Effector CD4-positive, alpha-beta T cell (primary cell): ENCODE measurements at regions not wholly inside any gene's neighbourhood (a gene's known extent, or its start where the extent isn't known, plus 50 kb on each side); places are given as distances from the start of the nearest gene placed in this dataset.
"Not testable (repeated sequence)": the region's sequence is repeated elsewhere in the genome, so short reads cannot be mapped to it uniquely, and the experiment has no call there.

Source experiments
- DNase-seq: peaks from one replicate; pipeline ENCODE4 v3.0.0-alpha.2; 2020

DNA sequence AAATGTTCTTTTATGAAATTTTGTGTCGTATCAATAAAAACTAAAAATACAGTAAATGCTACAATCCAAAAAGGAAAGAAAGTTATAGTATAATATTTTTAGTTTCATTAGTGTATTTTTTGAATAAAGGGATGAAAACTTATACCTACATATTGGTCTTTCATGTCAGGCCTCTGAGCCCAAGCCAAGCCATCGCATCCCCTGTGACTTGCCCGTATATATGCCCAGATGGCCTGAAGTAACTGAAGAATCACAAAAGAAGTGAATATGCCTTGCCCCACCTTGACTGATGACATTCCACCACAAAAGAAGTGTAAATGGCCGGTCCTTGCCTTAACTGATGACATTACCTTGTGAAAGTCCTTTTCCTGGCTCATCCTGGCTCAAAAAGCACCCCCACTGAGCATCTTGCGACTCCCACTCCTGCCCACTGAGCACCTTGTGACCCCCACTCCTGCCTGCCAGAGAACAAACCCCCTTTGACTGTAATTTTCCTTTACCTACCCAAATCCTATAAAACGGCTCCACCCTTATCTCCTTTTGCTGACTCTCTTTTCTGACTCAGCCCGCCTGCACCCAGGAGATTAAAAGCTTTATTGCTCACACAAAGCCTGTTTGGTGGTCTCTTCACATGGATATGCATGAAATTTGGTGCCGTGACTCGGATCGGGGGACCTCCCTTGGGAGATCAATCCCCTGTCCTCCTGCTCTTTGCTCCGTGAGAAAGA lies 108.2 kb upstream of the PELI1 start:
- DNase-seq, result not testable (repeated sequence)

DNA sequence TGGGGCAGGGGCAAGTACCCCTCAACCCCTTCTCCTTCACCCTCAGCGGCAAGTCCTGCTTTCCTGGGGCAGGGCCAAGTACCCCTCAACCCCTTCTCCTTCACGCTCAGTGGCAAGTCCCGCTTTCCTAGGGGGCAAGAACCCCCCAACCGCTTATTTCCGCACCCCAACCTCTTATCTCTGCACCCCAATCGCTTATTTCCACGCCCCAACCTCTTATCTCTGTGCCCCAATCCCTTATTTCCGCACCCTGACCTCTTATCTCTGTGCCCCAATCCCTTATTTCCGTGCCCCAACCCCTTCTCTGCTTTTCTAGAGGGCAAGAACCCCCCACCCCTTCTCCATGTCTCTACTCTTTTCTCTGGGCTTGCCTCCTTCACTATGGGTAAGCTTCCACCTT lies 109.2 kb upstream of the PELI1 start:
- DNase-seq, result not testable (repeated sequence)

DNA sequence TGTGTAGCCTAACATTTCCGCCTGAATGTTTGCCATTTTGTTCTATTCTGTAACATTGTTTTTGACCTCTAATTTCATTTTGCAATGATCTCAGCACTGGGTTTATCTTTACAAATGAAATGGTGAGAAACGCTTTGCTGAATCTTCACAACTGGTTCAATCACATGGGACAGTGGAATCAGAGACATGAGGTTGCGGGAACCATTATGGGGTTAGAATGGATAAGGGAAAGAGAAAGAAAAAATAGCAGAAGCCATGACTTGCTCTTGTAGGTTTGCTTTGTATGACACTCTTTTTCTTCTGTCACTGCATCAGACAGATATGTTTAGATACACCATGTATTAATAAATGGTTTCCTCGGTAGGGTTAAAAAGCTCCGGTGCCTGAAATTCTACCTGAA lies 114.3 kb upstream of the PELI1 start:
- no peak for DNase-seq

DNA sequence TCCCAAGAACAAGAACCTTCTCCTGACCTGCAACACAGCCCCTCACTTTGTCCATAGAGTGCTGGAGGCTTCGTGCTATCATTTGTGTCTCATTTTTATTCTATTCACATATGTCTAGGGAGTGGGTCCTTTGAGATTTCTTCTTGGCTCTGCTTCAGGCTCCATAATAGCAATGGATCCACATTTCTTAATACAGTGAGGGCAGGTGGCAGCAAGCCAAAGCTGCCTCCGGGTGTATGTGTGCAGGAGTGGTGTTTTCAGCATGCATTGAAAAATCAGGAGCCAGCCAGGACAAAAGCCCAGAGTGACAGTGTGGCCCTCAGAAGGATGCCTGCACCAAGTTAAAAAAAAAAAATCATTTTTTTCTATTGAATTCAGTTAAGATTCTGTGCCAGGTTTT lies 115.1 kb upstream of the PELI1 start:
- no peak for DNase-seq

DNA sequence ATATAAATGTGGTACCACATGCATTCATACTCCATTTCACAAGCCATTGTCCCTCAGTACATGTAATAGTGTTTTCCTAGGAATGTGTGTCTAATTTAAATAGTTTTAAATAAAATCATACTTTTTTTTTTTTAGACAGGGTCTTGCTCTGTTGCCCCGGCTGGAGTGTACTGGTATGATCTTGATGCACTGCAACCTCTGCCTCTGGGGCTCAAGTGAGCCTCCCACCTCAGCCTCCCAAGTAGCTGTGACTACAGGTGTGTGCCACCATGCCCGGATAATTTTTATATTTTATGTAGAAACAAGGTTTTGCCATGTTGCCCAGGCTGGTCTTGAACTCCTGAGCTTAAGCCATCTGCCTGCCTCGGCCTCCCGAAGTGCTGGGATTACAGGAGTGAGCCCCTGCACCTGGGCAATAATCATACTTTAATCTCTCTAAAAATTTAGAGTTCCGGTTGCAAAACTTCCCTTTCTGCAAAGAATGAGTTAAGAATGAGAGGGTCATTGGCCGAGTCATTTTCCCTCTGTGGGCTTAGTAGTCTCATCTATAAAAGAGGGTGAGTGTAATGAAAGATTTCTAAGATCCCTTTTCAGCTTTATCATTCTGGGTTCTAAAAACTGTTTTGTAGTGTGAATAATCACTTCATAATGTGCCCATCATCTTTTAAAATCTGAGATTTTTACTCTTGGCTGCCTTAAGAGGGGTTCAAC lies 116.0 kb upstream of the PELI1 start:
- DNase-seq, result no peak

DNA sequence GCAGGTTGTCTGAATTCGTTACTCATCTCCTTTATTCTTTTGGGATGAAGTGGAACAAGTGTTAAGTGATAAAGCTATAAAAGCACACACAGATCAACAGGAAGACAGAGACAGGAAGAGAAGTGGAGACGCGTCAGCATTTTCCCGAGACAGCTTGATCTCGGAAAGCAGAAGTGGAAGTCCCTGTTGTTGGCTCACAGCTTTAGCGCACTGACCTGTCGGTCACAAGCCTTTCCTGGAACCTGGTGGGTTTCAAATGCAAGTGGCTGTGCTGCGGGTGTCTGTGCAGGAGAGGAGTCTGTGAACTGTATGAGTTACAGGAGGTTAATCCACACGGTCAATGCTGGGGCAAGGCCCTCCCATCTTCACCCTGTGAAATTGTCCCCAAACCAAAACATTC lies 116.6 kb upstream of the PELI1 start:
- DNase-seq, result no peak

DNA sequence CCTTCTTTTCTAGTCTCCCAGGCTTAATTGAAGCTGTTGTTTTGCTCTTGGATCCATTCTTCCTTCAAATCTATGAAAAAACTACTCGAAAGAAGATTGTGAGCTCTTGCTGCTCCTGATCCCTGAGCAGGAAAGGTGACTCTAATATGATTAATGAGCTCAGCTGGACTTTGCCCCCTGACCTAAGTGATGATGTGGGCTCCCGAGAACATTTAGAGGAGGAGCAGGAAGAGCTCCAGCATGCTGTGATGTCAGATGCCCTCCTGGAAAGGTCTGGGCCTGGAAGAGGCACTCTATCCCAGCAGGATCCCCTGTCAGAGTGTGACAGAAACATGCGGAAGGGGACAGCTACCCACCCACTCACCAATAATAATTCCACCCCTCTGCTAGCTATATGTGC lies 117.9 kb upstream of the PELI1 start:
- no peak for DNase-seq

DNA sequence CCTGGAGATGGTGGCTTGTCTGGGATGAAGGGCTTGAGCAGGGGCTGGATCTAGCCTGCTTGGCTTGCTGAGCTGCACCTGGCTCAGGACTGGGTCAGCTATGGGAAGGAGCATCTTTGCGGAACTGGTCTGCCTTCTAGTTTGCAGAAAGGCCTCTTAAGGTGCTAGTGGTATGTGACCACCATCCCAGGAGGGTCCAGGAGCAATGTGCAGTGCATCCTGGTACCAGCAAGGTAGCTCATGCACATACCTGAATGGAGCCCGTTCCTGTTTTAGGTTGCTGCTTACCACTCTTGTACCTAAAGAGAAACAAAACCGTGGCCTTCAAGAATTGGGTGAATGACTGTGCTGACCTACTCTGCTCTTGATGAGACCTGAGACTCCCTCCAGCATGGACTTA lies 118.6 kb upstream of the PELI1 start:
- DNase-seq, result no peak

DNA sequence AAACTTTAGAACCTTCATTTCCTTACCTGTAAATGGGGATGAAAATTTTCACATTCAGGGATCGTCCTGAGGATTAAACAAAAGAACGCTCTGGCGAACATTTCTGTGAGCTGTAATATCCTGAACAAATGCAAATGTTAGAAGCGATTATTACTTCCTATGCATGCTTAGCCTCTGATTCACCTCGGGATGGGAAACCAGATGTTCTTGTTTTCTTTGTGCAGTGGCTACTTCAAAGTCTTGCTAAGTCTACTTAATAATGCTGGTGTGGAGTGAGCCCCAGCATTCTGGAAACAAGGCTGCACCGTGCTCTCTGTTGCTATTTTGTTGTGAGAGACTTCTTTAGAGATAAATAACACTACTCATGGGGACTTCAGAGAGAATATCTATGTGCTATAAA lies 119.1 kb upstream of the PELI1 start:
- DNase-seq, result no peak

DNA sequence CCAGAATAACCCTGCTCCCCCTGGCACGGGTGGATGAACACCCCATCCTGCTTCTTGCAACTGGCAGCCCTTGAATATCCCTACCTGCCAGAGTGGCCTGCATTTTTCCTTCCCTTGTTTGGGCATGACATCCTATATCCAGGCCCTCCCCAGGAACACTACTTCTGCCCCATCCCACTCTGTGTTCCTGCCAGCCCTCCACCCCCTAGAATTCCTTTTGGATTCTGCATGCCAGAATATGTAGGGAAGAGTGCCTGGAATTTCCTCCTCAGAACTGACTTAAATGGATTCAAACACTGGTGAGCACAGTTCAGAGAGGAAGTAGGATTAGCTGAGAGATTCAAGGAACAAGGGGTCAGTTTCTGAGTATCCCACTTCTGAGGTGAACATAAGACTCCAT lies 123.5 kb upstream of the PELI1 start:
- no peak for DNase-seq

DNA sequence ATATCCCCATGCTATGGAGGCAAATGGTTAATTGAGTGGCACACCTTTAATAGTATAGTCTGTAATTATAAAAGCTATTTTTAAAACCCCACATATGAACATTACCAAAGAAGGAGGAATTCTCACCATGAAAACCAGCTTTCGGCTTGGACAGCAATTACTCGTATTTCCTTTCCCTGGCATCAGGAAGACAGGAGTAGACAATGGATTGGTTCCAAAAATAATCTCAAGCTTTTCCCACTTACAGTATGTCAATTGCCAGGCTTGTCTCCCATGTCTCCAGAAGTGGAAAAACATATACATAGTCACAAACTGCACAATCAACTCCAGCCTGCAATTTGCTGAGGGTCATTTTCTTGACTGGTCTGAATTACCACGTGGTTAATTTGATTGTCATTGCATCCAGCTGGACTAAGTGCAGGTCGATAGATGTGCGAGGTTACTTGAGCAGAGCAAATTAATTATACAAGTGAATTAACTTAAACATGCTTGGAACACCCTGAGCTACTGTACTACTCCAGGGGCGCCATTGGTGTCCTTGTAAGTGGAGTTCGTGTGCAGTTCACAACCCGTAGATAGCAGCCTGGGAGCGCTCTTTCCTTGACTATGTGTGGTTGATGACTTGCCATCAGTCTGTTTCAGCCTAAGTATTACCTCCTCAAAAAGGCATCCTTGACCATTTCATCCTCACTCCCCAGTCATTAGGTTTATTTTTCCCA lies 124.3 kb upstream of the PELI1 start:
- DNase-seq, result no peak

DNA sequence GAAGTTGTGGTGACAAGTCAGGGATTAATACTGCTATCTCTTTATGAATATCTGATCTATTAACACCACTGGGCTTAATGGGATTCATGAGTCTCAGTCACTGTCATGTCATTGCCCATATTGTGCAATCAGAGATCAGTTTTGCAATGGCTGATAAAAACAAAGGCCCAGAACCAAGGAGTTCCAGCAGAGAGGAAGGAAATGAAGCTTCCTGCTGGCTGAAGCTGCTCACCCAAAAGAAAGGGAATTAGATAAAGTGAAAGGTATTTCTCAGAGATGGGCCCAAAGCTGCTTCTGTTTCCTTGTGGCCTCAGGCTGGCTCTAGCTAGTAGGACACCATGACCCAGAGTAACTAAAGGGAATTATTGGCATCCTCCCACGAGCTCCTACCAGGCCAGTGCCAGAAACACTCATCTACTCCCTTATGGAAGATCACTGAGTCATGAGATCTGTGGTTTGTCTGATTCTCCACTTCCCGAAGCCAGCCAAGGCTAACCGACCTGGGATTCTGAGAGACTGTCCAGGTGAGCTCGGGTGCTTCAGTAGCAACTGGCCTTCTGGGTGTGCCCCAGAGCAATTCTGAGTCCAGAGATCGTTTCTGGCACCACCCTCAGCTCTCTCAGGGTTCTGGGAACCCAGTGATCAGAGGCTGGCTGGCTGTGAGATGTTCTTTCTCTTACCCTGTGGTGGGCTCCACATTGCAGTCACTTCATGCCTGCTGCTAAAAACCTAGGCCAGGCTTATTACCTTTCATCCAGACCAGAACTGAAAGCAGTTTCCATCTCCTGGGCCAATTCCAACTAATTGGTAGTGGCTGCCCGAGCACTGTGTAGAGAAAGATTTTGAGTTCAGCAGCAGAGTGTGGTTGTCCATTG lies 129.5 kb upstream of the PELI1 start:
- DNase-seq, result no peak

DNA sequence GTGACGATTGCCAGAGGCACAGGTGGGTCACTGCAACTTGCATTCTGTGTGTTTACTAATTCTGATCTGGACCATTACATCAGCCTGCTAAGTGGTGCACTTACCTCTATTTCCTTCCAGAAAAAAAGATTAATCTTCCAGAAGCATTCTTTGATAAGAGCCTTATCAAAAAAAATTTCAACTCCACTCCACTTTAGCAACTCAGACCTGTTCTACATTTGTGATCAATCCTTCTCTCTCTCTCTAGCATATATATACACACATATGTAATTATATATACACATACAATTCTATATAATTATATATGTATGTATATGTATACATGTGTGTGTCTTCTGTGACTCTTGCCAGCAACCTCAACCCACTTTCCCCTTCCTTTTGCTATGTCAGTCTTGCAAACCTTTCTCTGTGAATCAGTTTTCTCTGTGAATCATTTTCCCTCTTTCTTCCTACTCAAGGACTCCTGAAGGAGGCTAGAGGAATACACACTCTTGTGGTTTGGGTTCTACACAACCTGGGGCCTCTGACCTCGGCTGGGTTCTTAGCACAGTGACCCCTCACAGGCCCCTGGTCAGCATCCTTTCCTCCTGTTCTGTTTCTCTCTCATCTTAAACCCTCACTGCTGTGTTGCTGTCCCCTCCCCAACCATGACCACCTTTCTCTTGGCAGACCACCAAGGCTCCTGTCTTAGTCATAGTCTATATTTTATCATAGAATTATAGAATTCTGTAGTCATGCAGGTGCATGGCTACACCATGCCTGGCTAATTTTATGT lies 130.4 kb upstream of the PELI1 start:
- no peak for DNase-seq

DNA sequence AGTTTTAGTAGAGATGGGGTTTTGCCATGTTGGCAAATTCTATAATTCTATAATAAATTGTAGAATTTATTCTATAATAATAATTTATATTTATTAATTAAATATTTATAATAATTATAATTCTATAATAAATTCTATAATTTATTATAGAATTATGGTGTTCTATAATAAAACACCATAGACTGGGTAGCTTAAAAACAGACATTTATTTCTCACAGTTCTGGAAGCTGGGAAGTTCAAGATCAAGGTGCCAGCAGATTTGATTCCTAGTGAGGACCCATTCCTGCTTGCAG lies 130.9 kb upstream of the PELI1 start:
- DNase-seq, result no peak

DNA sequence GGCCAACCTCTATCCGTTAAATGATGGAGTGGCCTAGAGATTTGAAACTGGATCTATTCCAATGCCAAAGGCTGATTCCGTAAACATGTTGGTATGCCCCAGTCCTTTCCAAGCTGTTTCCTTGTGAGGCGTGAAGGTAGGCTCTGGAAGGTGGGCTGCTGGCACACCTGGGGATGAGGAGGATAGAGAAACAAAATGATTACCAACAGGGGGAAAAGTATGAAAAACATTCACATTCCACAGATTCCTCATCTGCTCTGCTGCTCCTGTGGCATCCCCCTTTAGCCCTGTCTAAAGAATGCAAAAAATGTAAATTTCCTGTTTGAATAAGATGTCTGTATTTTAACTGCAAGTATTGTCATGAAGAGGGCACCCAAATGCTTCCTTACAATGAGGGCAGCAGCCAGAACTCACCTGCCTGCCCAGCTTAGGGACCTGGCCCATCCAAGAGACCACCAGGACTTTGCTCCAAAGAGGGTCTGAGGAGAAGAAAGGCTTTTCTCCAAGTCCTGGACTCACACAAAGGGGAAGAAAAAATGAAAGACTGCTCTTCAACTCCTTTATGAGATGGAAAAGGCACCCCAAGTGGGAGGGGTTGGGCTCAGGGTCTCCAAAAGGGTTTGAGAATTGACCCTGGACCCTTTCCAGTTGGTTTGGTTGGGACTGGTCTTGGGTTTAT lies 132.3 kb upstream of the PELI1 start:
- DNase-seq, result no peak

DNA sequence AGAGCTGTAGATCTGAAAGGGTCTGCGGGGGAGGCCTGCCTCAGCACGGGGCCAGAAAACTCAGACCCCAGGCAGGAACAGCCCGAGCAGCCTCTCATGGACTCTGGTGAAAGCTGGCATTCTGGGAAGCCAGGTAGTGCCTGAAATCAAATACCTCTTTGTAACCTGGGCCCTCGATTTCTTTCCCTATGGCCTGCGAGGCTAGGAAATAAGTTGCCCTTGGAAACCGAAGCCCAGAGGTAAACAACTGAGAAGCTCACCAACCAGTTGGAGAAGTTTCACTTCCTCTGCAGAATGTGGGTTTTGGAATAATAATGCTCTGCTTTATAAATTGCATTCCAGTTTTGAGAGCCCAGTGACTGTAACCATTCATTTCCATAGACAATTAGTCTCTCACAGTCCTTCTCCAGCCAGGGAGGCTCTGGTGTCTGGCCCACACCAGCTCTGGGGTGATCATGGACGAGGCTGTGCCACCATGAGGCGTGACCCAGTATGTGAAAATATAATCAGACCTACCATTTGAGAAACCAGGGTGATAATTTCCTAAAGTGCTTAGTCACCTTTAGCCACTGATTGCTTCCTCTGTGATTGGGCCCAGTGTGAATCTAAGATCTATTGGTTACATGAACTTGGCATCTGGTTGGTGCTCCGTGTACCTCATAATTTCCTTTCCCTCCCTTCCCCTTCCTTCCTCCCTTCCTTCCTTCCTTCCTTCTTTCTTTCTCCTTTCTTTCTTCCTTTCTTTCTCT lies 133.1 kb upstream of the PELI1 start:
- DNase-seq, result no peak

DNA sequence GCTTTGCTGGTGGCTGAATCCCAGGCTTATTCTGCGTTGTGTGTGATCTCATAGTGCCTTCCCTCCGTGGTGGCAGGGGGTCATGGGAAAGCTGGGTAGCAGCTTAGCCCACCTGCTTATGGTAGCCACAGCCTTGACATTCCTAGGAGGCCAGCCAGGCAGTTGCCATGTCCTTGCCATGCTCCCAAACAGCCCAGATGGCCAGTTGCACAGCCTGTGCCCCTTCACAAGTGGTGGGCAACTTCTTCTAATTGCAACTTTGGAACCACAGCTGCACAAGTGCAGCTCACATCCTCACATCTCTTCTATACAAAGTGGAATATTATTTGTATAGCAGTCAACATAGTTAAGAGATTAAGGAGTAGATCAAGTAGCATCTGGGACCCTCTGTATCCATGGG lies 136.6 kb upstream of the PELI1 start:
- DNase-seq, result not testable (repeated sequence)

DNA sequence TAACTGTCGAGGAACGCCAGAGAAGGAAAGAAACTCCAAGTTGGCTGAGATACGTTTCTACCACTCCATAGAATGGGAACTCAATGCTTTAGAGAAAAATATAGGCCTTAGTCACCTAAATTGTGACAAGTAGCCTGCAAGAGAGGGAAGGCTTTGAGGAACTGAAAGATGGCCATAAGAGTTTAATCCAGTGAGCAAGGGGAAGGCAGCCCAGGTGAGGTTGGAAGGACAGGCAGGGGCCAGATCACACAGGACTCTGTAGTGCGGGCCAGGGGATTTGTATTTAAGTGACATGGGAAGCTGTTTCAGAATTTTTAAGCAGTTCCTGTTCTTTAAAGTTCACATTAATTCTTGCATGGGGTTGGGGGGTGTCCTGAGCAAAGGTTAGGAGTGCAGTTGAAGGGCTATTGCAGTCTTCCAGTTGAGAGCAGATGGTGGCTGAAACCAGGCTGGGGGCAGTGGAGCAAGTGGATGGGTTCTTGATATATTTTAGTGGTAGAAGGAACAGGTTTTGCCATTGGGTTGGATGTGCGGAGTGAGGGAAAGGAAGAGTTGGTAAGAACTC lies 138.9 kb upstream of the PELI1 start:
- no peak for DNase-seq

DNA sequence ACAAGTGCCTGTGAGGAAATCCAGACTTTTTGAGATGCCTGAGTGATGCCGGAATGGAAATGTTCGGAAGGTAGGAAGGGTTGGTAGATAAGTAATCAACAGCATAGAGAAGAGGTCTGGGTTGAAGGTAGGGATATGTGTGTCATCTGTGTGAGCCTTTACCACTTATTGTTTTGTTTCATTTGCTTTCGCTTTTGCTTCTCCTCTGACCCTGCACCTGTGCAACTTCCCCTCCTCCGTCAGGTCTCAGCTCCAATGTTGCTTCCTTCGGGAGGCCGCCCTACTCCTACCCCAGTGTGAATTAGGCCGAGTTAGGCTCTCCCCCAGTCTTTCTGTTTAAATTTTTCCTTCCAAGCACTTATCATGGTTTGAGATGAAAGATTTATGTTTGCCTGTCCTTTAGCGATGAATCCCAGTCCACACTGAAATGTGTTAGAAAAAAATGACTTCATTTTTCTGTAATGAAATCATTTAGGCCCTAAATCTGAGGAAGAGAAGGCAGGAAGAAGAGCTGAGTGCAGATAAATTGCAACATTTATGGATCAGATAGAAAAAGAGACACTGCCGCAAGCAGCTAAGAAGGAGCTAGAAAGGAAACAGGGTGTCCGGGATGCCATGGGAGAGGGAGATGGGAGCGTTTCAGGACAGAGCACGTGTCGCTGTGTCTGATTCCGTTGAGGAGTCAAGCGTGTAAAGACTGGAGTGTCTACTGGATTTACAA lies 139.6 kb upstream of the PELI1 start:
- no peak for DNase-seq

DNA sequence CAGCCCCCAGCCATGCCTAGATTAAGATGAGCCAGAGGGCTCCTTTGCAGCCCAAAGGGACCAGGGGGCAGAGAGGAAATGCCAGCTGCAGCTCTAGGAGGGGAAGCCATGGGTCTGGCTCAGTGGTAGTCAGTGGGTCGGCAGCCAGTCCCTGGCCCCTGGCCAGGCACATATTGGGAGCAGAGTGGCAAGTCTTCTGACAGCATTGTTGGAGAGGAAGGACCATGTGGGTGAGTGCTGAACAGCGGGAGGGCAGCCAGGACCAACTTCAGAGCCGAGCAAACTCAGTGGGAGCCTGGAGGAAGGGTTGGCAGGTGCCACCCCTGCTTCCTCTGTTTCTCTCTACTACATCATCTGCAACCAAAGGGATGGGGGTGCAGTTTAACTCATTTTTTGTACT lies 140.5 kb upstream of the PELI1 start:
- DNase-seq, result no peak
